ENCODE measurements at regions not wholly inside any gene's neighbourhood (a gene's known extent, or its start where the extent isn't known, plus 50 kb on each side); places are given as distances from the start of the nearest gene placed in this dataset.

GRCh38 chr10:60705376-60705775, 72.9 kb upstream of the CDK1 start:
- TF ChIP-seq CTCF (IDR thresholded peaks at IDR 0.05; ENCODE audit: borderline replicate concordance): no peak
- Histone ChIP-seq H3K4me1 (no peaks in the 10 kb centered on the region), H3K9me3 (replicated peaks) (peaks cover 1% of the 10 kb centered on the region), H3K36me3 (no peaks in the 10 kb centered on the region), H3K27me3 (ENCODE audit: low read depth) (peaks cover 5% of the 10 kb centered on the region), H3K27ac (replicated peaks) (no peak overlapping the region), H3K4me3 (no peak overlapping the region)
- intact Hi-C loops (cut with micrococcal nuclease): no loop called here
- DNase-seq: no peak

DNA sequence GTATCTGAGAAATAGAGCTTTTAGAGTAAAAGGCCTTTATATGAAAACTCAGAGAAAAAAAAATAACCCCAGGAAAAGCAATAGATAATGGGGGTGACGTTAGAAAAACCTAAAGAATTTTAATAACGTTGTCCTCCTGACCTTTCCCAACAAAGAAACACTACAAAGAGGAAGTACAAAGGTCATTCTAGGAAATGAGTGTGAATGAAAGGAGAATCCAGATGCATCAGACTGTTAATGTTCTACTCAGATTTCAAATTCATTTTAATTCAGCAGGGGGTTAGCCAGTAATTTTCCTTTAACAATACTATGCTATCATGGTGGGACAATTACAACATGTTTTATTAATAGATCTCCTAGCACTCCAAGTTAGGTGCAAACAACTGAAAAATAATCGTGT, 73.8 kb upstream of the CDK1 start:
- Histone ChIP-seq H3K4me3 (no peak overlapping the region), H3K27me3 (ENCODE audit: low read depth) (no peaks in the 10 kb centered on the region), H3K36me3 (no peaks in the 10 kb centered on the region), H3K27ac (replicated peaks) (no peak overlapping the region), H3K9me3 (replicated peaks) (peaks cover 7% of the 10 kb centered on the region), H3K4me1 (no peaks in the 10 kb centered on the region)
- no peak for DNase-seq
- no peak for TF ChIP-seq CTCF (IDR thresholded peaks at IDR 0.05; ENCODE audit: borderline replicate concordance)
- intact Hi-C loops (cut with micrococcal nuclease): no loop called here

- TF ChIP-seq CTCF (IDR thresholded peaks at IDR 0.05; ENCODE audit: borderline replicate concordance): no peak
- intact Hi-C loops (cut with micrococcal nuclease): no loop called here
- no peak overlapping the region for H3K27ac ChIP-seq (replicated peaks)
These were observed 74.8 kb upstream of the CDK1 start for GRCh38 chr10:60703266-60704041.

GRCh38 chr10:60687679-60688078, 90.6 kb upstream of the CDK1 start:
- H3K4me3 ChIP-seq: no peak overlapping the region
- peaks cover 3% of the 10 kb centered on the region for H3K9me3 ChIP-seq (replicated peaks)
- no peaks in the 10 kb centered on the region for H3K4me1 ChIP-seq
- no peak for TF ChIP-seq CTCF (IDR thresholded peaks at IDR 0.05; ENCODE audit: borderline replicate concordance)
- intact Hi-C loops (cut with micrococcal nuclease): no loop called here
- DNase-seq: no peak
- H3K36me3 ChIP-seq: no peaks in the 10 kb centered on the region
- no peak overlapping the region for H3K27ac ChIP-seq (replicated peaks)
- no peaks in the 10 kb centered on the region for H3K27me3 ChIP-seq (ENCODE audit: low read depth)

More at GRCh38 chr10:60703266-60704041, 74.8 kb upstream of the CDK1 start:
- peaks cover 7% of the 10 kb centered on the region for H3K9me3 ChIP-seq (replicated peaks)
- H3K27me3 ChIP-seq (ENCODE audit: low read depth): no peaks in the 10 kb centered on the region
- no peak for DNase-seq
- no peaks in the 10 kb centered on the region for H3K36me3 ChIP-seq
- H3K4me1 ChIP-seq: no peaks in the 10 kb centered on the region
- no peak overlapping the region for H3K4me3 ChIP-seq

DNA sequence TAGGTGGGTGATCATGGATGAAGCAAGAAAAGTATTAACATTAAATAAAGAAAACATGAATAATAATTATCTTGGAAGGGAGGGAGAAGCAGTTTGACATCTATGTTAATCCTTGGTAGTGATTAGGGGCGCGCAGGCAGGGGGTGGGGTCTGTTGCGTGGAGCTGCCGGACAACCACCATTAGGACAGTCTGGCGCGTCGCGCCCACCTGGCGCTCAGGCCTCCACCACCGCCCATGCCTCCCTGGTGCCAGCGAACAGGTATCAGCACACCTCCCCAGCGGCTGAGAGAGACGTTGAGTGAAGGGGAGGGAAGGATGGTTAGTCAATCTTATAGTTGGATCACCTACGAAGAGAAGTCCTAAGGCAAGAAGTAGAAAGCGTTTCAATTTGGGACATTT, 94.2 kb upstream of the CDK1 start:
- Histone ChIP-seq H3K9me3 (replicated peaks) (peaks cover 8% of the 10 kb centered on the region), H3K4me3 (no peak overlapping the region), H3K4me1 (no peaks in the 10 kb centered on the region), H3K36me3 (no peaks in the 10 kb centered on the region), H3K27ac (replicated peaks) (no peak overlapping the region), H3K27me3 (ENCODE audit: low read depth) (no peaks in the 10 kb centered on the region)
- TF ChIP-seq CTCF (IDR thresholded peaks at IDR 0.05; ENCODE audit: borderline replicate concordance): no peak
- DNase-seq: no peak
- intact Hi-C loops (cut with micrococcal nuclease): no loop called here
